BLaER1 (cell line): ENCODE measurements at regions not wholly inside any gene's neighbourhood (a gene's known extent, or its start where the extent isn't known, plus 50 kb on each side); places are given as distances from the start of the nearest gene placed in this dataset.

Experiments used
- H3K27ac ChIP-seq: shearing (Covaris generic); formaldehyde crosslinking; 2 replicates; pipeline ENCODE4 v1.8.1; 2022
- H3K27me3 ChIP-seq: shearing (Covaris generic); formaldehyde crosslinking; 2 replicates; pipeline ENCODE4 v1.8.1; 2022
- H3K36me3 ChIP-seq: shearing (Covaris generic); formaldehyde crosslinking; 2 replicates; pipeline ENCODE4 v1.8.1; 2022
- H3K4me1 ChIP-seq: shearing (Covaris generic); formaldehyde crosslinking; 2 replicates; pipeline ENCODE4 v1.8.1; 2022
- H3K4me2 ChIP-seq: shearing (Covaris generic); formaldehyde crosslinking; 2 replicates; pipeline ENCODE4 v1.8.1; 2022
- H3K4me3 ChIP-seq: shearing (Covaris generic); formaldehyde crosslinking; 2 replicates; pipeline ENCODE4 v1.8.1; 2022
- H3K9ac ChIP-seq: shearing (Covaris generic); formaldehyde crosslinking; 2 replicates; pipeline ENCODE4 v1.8.1; 2022
- H3K9me3 ChIP-seq: shearing (Covaris generic); formaldehyde crosslinking; 2 replicates; pipeline ENCODE4 v1.8.1; 2022
- H4K20me1 ChIP-seq: shearing (Covaris generic); formaldehyde crosslinking; 2 replicates; pipeline ENCODE4 v1.8.1; 2022
- Cebpa-rat ChIP-seq: shearing (Covaris generic); IDR thresholded peaks from 2 replicates; pipeline ENCODE4 v1.8.1; 2022

DNA sequence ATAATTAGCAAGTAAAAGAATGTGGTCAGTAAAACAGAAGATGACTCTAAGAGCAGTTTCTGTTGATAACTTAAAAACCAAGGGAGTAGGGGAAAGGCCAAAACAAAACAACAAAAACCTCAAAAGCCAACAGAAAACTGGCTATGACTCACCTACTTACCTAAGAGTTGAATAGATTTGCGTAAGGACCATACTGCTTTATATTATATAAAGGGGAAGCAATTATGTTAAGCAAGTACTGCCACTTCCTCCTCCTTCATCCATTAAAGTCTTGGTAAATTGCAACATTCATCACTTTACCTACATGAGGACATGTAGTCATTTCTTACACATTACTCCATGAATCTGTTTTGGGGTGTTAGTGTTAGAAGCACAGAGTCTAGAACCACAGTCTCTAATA, 85.9 kb upstream of the FAM47A start:
- H4K20me1 ChIP-seq = no peaks in the 10 kb centered on the region; the same call in 1 of the 2 replicates
- H3K9ac ChIP-seq = no peak overlapping the region
- H3K9me3 ChIP-seq = peaks cover 8% of the 10 kb centered on the region
- no peaks in the 10 kb centered on the region for H3K36me3 ChIP-seq
- no peaks in the 10 kb centered on the region for H3K4me1 ChIP-seq
- H3K27me3 ChIP-seq = peaks cover 56% of the 10 kb centered on the region
- H3K27ac ChIP-seq = no peak overlapping the region
- H3K4me2 ChIP-seq = no peak overlapping the region
- H3K4me3 ChIP-seq = no peak overlapping the region
- no peak for TF ChIP-seq Cebpa-rat

DNA sequence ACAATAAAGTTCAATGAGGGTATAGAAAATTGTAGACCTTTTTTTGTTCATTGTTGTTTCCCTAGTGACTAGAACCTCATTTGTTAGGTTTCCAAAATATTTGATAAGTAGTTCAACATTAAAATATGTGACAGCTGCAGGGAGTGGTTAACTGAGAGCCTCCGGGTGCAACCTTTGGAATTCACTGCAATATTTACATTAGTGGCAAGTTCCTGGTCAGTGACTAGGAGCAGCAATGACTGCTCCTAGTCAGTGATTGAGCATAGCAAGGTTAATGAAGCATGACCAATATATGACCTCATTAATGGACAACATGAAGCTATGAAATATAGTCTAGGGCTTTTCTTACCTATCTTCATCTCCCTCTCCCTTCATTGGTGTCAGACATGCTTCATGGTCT, 65.8 kb upstream of the FAM47A start:
- no peaks in the 10 kb centered on the region for H3K4me1 ChIP-seq
- no peaks in the 10 kb centered on the region for H4K20me1 ChIP-seq
- H3K9ac ChIP-seq = no peak overlapping the region
- H3K27ac ChIP-seq = no peak overlapping the region
- peaks cover 52% of the 10 kb centered on the region for H3K27me3 ChIP-seq
- H3K4me3 ChIP-seq = no peak overlapping the region
- H3K36me3 ChIP-seq = no peaks in the 10 kb centered on the region
- no peak for TF ChIP-seq Cebpa-rat
- H3K4me2 ChIP-seq = no peak overlapping the region
- 0 out of 2 replicates have a peak, but pooled peaks cover 3% of the 10 kb centered on the region for H3K9me3 ChIP-seq
